Hippocampal formation (tissue), 2 donors: ENCODE measurements at regions not wholly inside any gene's neighbourhood (a gene's known extent, or its start where the extent isn't known, plus 50 kb on each side); places are given as distances from the start of the nearest gene placed in this dataset.
"Not testable (repeated sequence)": the region's sequence is repeated elsewhere in the genome, so short reads cannot be mapped to it uniquely, and the experiment has no call there.

Experiments used
- DNase-seq, 2 donors: peaks; one replicate each; lab custom pipeline; 2025; lab: John Stamatoyannopoulos, UW

- no peak for DNase-seq
Observed at GRCh38 chr14:85131226-85131922, 398.6 kb upstream of the FLRT2 start.

GRCh38 chr14:85142982-85143381 is 387.0 kb upstream of the FLRT2 start:
- no peak for DNase-seq

GRCh38 chr14:85146779-85147178 is 383.2 kb upstream of the FLRT2 start:
- no peak for DNase-seq

GRCh38 chr14:85150166-85150565 is 379.8 kb upstream of the FLRT2 start:
- no peak for DNase-seq

- no peak for DNase-seq
Observed at GRCh38 chr14:85154714-85155113, 375.2 kb upstream of the FLRT2 start.

GRCh38 chr14:85156319-85156718 is 373.6 kb upstream of the FLRT2 start:
- no peak for DNase-seq

- no peak for DNase-seq
Observed at GRCh38 chr14:85159726-85160125, 370.2 kb upstream of the FLRT2 start.

GRCh38 chr14:85165094-85165493 is 364.9 kb upstream of the FLRT2 start:
- no peak for DNase-seq

- DNase-seq = no peak
Observed at GRCh38 chr14:85169381-85169780, 360.6 kb upstream of the FLRT2 start.

GRCh38 chr14:85172290-85172689 is 357.7 kb upstream of the FLRT2 start:
- no peak for DNase-seq

GRCh38 chr14:85172889-85173477 is 357.0 kb upstream of the FLRT2 start:
- DNase-seq = no peak

- no peak for DNase-seq
Observed at GRCh38 chr14:85175556-85175955, 354.4 kb upstream of the FLRT2 start.

GRCh38 chr14:85178864-85179263 is 351.1 kb upstream of the FLRT2 start:
- no peak for DNase-seq

- no peak for DNase-seq
Observed at GRCh38 chr14:85180876-85181275, 349.1 kb upstream of the FLRT2 start.

GRCh38 chr14:85182282-85182681 is 347.7 kb upstream of the FLRT2 start:
- no peak for DNase-seq

- no peak for DNase-seq
Observed at GRCh38 chr14:85186082-85186481, 343.9 kb upstream of the FLRT2 start.

- no peak for DNase-seq
Observed at GRCh38 chr14:85187521-85187920, 342.4 kb upstream of the FLRT2 start.

GRCh38 chr14:85188836-85189235 is 341.1 kb upstream of the FLRT2 start:
- no peak for DNase-seq

- DNase-seq = not testable (repeated sequence)
Observed at GRCh38 chr14:85189253-85189652, 340.7 kb upstream of the FLRT2 start.

GRCh38 chr14:85190251-85190650 is 339.7 kb upstream of the FLRT2 start:
- DNase-seq = no peak

GRCh38 chr14:85191986-85192385 is 338.0 kb upstream of the FLRT2 start:
- no peak for DNase-seq

GRCh38 chr14:85195872-85196477 is 334.0 kb upstream of the FLRT2 start:
- no peak for DNase-seq

- no peak for DNase-seq
Observed at GRCh38 chr14:85198001-85198400, 331.9 kb upstream of the FLRT2 start.

GRCh38 chr14:85205875-85206274 is 324.1 kb upstream of the FLRT2 start:
- DNase-seq = no peak
